ENCODE measurements at regions not wholly inside any gene's neighbourhood (a gene's known extent, or its start where the extent isn't known, plus 50 kb on each side); places are given as distances from the start of the nearest gene placed in this dataset.
"Not testable (repeated sequence)": the region's sequence is repeated elsewhere in the genome, so short reads cannot be mapped to it uniquely, and the experiment has no call there.

DNA sequence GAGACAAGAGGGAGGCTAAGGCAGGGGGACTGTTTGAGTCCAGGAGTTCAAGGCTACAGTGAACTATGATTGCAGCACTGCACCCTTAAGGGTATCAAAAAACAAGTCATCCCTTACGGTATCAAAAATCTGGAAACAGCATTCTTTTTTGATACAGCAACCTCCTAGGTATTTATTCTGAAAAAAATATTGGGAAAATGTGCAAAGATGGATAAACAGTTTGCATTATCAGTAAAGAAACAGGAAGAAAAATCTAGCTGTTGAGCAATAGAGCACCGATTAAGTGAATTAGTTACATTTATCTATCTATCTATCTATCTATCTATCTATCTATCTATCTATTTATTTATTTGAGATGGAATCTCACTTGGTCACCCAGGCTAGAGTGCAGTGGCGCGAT, 56.7 kb upstream of the SCAF4 start:
- no peaks in the 10 kb centered on the region for H3K4me1 ChIP-seq (ENCODE audit: control insufficient read depth, extremely low read depth, insufficient read depth, low read length)
- H2AFZ ChIP-seq (ENCODE audit: low read length) = no peak overlapping the region
- no peak for DNase-seq (ENCODE audit: low read depth in 2 of 2)
- H4K20me1 ChIP-seq (ENCODE audit: control insufficient read depth, extremely low read depth, insufficient read depth, low read length) = no peaks in the 10 kb centered on the region
- no peaks in the 10 kb centered on the region for H3K36me3 ChIP-seq (ENCODE audit: control insufficient read depth, insufficient read depth, low read length)
- no peak overlapping the region for H3K9ac ChIP-seq (ENCODE audit: insufficient read depth, low read length)
- H3K4me2 ChIP-seq (ENCODE audit: extremely low read depth, insufficient read depth, low read length) = no peak overlapping the region
- no peak for TF ChIP-seq CTCF (conservative IDR thresholded peaks at IDR 0.05 in 1 of 2, IDR thresholded peaks at IDR 0.05 in 1 of 2; ENCODE audit: low read depth in 1 of 2, low read length in 2 of 2)
- no peak for TF ChIP-seq EZH2 (IDR thresholded peaks at IDR 0.05; ENCODE audit: low read length, missing control alignments)
- H3K9me3 ChIP-seq (ENCODE audit: control insufficient read depth, insufficient read depth, low read depth, low read length) = no peaks in the 10 kb centered on the region
- no peak overlapping the region for H3K27ac ChIP-seq (ENCODE audit: insufficient read depth, low read length)
- no peaks in the 10 kb centered on the region for H3K79me2 ChIP-seq (ENCODE audit: control insufficient read depth, insufficient read depth, low read length)
- H3K27me3 ChIP-seq (ENCODE audit: control insufficient read depth, insufficient read depth, low read length) = no peaks in the 10 kb centered on the region
- no peak overlapping the region for H3K4me3 ChIP-seq (replicated peaks in 1 of 4; ENCODE audit: control extremely low read depth in 1 of 4, insufficient read depth in 1 of 4, low read depth in 3 of 4, low read length in 4 of 4)

DNA sequence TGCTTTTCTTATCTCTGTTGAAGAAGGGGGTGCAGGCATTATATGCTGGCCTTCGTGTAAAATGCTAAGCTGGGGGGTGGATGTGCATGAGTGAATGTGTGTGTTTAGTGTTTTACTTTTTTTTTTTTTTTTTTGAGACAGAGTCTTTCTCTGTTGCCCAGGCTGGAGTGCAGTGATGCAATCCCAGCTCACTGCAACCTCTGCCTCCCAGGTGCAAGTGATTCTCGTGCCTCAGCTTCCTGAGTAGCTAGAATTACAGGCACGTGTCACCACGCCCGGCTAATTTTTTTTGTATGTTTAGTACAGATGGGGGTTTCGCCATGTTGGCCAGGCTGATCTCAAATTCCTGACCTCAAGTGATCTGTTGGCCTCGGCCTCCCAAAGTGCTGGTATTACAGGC, 55.8 kb upstream of the SCAF4 start:
- H2AFZ ChIP-seq (ENCODE audit: low read length); DNase-seq (ENCODE audit: low read depth in 2 of 2); H3K36me3 ChIP-seq (ENCODE audit: control insufficient read depth, insufficient read depth, low read length); H3K4me3 ChIP-seq (replicated peaks in 1 of 4; ENCODE audit: control extremely low read depth in 1 of 4, insufficient read depth in 1 of 4, low read depth in 3 of 4, low read length in 4 of 4); H3K4me1 ChIP-seq (ENCODE audit: control insufficient read depth, extremely low read depth, insufficient read depth, low read length); H3K27ac ChIP-seq (ENCODE audit: insufficient read depth, low read length); H3K9me3 ChIP-seq (ENCODE audit: control insufficient read depth, insufficient read depth, low read depth, low read length); H3K79me2 ChIP-seq (ENCODE audit: control insufficient read depth, insufficient read depth, low read length); H3K27me3 ChIP-seq (ENCODE audit: control insufficient read depth, insufficient read depth, low read length); H3K4me2 ChIP-seq (ENCODE audit: extremely low read depth, insufficient read depth, low read length); H4K20me1 ChIP-seq (ENCODE audit: control insufficient read depth, extremely low read depth, insufficient read depth, low read length); H3K9ac ChIP-seq (ENCODE audit: insufficient read depth, low read length): not testable (repeated sequence)

GRCh38 chr21:31786164-31786920, 54.4 kb upstream of the SCAF4 start:
- Histone ChIP-seq H3K79me2 (ENCODE audit: control insufficient read depth, insufficient read depth, low read length) (no peaks in the 10 kb centered on the region), H3K36me3 (ENCODE audit: control insufficient read depth, insufficient read depth, low read length) (no peaks in the 10 kb centered on the region), H3K4me2 (ENCODE audit: extremely low read depth, insufficient read depth, low read length) (no peak overlapping the region), H3K9me3 (ENCODE audit: control insufficient read depth, insufficient read depth, low read depth, low read length) (no peaks in the 10 kb centered on the region), H3K9ac (ENCODE audit: insufficient read depth, low read length) (no peak overlapping the region), H3K27ac (ENCODE audit: insufficient read depth, low read length) (no peak overlapping the region), H4K20me1 (ENCODE audit: control insufficient read depth, extremely low read depth, insufficient read depth, low read length) (no peaks in the 10 kb centered on the region), H3K4me3 (replicated peaks in 1 of 4; ENCODE audit: control extremely low read depth in 1 of 4, insufficient read depth in 1 of 4, low read depth in 3 of 4, low read length in 4 of 4) (no peak overlapping the region), H3K4me1 (ENCODE audit: control insufficient read depth, extremely low read depth, insufficient read depth, low read length) (no peaks in the 10 kb centered on the region), H3K27me3 (ENCODE audit: control insufficient read depth, insufficient read depth, low read length) (no peaks in the 10 kb centered on the region), H2AFZ (ENCODE audit: low read length) (no peak overlapping the region)
- TF ChIP-seq EZH2 (IDR thresholded peaks at IDR 0.05; ENCODE audit: low read length, missing control alignments) = no peak
- DNase-seq (ENCODE audit: low read depth in 2 of 2) = no peak

Measured in fibroblast of lung (primary cell).